HL-60/S4 treated with phorbol 12-myristate 13-acetate at 8.2 ng/mL for 4 days and 3 days (cell line): ENCODE measurements at regions not wholly inside any gene's neighbourhood (a gene's known extent, or its start where the extent isn't known, plus 50 kb on each side); places are given as distances from the start of the nearest gene placed in this dataset.

Experiments
- in situ Hi-C: fragments of 300-500 bp; cut with MboI; formaldehyde crosslinking; loops from 2 replicates; pipeline ENCODE4 v1.15.0; 2022; ENCODE audit warnings: low sequenced_read_pairs

- in situ Hi-C loops = no loop called here
These were observed 222.8 kb upstream of the TLE3 start for GRCh38 chr15:70320482-70320881.

DNA sequence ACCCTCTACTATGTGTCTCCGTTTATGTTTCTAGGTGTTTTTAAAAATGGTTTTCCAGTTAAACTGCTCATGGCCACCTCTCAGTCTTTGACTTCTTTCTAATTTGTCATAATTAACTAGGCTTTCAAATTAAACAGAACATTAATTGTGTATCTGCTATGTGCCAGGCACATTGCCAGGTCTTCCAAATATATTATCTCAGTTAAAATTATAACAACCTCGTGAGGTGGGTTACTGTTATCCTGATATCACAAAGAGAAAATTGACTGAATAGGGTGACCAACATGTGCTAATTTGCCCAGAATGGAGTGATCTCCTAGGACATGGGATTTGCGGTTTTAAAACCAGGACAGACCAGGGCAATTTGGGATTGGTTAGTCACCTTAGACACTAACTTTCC lies 222.4 kb upstream of the TLE3 start:
- in situ Hi-C loops = no loop called here

GRCh38 chr15:70319466-70319865 lies 221.7 kb upstream of the TLE3 start:
- in situ Hi-C loops = no loop called here

DNA sequence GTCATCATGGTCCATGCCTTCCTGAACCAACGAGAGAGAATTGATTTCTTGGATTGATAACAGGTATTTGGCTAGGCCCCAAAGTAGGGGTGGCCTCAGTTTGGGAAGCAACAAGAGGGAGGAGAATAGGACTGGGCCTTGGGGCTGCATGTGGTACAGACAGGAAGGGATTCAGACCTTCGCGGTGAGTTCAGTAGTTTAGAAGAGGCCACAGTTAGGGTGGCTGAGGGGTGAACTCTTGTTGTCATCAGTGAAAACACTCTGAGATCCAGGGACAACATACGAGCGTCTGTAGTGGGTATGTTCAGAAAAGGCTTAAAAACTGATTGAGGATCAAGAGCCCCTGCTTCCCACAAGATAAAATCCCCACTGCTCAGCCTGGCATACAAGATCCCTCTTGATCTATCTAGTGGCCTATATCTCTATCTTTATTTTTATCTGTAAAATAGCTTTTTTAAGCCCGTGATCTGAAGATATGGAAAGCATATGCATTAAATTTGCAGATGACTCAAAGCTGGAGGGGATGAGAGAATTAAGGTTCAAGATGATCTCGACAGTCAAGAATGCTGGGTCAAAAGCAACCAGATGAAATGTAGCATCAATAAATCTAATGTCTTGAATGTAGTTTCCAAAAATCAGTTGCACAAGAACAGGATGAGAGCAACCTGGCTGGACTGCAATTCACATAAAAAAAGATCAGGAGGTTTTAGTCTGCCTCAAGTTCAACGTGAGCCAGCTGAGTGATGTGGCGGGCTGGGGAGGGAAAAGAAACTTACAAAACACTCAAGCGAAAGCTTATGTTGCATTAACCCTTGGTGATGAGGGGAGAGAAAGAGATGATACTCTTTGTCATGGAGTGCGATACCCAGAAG lies 221.1 kb upstream of the TLE3 start:
- in situ Hi-C loops = no loop called here

GRCh38 chr15:70316059-70316600 lies 218.4 kb upstream of the TLE3 start:
- in situ Hi-C loops = no loop called here

DNA sequence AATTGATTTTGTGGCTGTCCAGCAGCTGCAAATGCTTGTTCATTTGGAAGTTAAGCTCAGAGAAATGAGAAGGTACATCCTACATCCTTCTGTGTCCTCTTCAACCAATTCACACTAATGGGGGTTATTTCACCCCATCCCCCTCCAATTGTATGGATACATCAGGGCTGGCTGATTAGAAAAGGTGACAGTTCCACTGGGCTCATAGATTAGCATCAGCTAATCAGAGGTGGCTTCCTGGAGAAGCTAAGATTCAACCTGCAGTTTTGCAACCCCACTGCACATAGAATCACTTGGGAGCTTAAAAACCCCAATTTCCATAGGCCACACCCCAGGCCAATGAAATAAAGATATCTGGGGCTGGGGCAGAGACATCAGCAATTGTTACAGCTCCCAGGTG lies 217.7 kb upstream of the TLE3 start:
- in situ Hi-C loops = no loop called here

DNA sequence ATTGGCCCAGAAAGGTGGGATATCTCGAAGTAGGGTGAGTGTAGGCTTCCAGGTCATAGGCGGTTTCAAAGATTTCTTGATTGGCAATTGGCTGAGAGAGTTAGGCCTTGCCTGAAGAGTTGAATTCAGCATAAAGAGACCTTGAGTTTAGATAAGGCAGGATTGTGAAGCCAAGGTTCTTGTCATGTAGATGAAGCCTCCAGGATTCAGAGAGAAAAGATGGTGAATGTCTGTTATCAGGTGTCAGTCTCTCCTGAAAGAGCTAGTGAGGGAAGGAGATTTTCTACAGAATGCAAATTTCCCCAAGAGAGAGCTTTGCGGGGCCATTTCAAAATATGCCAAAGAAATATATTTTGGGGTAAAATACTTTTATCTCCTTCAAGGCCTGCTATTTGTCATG lies 217.0 kb upstream of the TLE3 start:
- in situ Hi-C loops = no loop called here

DNA sequence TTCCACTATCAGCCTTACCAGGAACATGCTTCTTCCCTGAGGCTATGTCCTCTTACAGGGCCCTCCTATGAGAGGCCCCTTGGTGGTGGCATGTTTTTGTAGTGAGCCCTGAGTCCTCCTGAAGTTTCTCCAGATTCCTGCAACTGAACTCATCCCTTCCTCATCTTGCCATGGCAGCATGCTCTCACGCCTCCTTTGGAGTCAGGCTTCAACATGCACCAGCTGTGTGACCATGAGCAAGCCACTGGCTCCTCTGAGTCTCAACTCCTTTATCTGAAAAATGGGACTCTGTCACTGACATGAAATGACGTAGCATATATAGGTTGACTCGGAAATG lies 216.3 kb upstream of the TLE3 start:
- in situ Hi-C loops = no loop called here

DNA sequence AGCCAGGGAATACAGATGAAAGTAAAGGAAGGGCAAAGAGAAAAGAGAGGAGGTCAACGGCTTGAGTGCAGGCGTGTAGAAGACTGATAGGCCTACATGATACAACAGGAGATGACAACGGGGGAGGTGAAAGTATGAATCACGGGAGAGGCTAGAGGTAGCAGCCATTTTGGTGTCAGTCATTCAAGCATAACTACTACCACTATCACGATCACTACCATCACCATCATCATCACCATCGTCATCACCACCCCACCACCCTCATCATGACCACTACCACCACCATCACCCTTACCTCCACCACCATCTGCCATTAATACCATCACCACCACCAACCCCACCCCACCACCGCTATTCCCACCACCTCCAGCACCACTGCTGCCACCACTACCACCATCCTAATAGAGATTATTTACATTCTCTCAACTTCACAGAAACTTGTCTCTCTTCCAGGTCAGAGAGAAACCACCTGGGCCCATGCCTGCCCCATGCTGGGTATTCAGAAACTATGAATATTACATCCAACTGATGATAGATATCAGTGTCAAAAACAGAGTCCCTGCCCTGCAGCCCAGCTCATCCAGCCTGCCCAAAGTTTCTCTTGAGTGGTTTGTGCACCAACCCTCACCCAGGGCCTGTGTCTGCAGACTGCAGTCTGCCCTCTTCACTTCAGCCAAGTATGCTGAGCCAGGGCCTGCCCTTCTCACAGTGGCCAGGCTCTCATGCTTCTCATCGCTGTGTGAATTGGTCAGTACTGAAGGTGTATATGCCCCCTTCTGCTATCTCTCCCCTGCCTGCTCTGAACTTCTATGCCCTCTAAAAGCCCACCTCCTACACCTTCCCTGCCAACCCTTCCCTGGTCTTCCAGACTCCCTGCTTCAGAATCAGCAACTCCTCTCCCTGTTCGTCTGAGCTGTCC lies 215.6 kb upstream of the TLE3 start:
- in situ Hi-C loops = no loop called here

- in situ Hi-C loops = no loop called here
These were observed 214.1 kb upstream of the TLE3 start for GRCh38 chr15:70311821-70312220.

DNA sequence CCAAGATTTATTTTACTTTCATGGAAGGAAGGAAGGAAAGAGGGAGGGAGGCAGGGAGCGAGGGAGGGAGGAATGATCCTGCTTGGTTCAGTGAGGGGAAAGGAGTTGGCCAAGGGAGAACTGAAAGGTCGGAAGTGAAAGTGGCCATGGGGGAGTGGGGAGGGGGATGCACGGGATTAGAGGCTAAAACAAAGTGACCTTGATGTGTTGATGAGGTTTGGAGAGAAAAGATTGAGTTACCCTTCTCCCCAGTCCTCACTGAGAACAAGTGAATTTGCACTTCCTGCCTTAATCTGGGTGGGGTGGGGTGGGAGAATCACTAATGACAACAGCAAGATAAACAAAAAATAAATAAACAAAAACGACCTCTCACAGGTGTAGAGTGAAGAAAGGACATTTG lies 212.0 kb upstream of the TLE3 start:
- in situ Hi-C loops = no loop called here

GRCh38 chr15:70308735-70309434 lies 211.2 kb upstream of the TLE3 start:
- in situ Hi-C loops = no loop called here

- in situ Hi-C loops = no loop called here
These were observed 210.5 kb upstream of the TLE3 start for GRCh38 chr15:70308011-70308734.

DNA sequence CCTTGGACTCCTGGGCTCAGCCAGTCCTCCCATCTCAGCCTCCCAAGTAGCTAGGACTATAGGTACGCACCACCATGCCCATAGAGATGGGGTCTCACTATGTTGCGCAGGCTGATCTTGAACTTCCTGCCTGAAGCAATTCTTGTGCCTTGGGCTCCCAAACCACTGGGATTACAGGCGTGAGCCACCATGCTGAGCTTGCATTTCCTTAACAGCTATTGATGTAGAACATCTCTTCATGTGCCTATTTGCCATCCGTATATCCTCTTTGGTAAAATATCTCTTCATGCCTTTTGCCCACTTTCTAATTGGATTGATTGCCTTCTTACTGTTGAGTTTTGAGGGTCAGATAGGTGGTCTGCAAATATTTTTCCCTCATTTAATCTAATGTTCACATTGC lies 208.9 kb upstream of the TLE3 start:
- in situ Hi-C loops = no loop called here

GRCh38 chr15:70306081-70306480 lies 208.4 kb upstream of the TLE3 start:
- in situ Hi-C loops = no loop called here

DNA sequence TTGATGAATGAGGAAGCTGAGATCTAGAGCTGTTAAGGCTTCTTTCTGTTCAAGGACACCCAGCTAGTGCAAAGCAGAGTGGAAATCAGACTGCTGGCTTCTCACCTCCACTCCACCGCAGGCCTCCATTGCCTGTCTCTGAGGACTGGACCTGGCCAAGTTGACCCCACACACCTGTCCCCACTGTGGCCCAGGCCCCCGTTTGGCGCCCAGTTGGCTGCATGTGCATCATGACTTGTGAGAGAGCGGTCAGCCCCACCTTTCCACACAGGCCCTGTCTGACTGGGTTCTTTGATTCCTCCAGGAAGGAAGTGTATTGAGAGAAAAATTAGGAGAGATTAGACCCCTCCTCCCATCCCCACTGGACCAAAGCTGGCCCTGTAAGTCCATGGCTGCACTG lies 206.3 kb upstream of the TLE3 start:
- in situ Hi-C loops = no loop called here

DNA sequence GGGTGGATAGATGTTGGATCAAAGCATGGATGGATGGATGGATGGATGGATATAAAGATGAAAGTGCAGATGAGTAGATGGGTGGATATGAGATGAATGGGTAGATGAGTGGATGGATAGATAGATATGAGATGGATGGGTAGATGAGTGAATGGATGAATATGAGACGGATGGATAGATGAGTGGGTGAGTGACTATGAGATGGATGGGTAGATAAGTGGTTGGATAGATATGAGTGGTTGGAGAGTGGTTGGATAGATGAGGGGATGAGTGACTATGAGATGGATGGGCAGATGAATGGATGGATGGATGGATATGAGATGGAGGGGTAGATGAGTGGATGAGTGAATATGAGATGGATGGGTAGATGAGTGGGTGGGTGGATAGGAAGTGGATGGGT lies 204.6 kb upstream of the TLE3 start:
- in situ Hi-C loops = no loop called here

GRCh38 chr15:70301396-70301795 lies 203.7 kb upstream of the TLE3 start:
- in situ Hi-C loops = no loop called here

DNA sequence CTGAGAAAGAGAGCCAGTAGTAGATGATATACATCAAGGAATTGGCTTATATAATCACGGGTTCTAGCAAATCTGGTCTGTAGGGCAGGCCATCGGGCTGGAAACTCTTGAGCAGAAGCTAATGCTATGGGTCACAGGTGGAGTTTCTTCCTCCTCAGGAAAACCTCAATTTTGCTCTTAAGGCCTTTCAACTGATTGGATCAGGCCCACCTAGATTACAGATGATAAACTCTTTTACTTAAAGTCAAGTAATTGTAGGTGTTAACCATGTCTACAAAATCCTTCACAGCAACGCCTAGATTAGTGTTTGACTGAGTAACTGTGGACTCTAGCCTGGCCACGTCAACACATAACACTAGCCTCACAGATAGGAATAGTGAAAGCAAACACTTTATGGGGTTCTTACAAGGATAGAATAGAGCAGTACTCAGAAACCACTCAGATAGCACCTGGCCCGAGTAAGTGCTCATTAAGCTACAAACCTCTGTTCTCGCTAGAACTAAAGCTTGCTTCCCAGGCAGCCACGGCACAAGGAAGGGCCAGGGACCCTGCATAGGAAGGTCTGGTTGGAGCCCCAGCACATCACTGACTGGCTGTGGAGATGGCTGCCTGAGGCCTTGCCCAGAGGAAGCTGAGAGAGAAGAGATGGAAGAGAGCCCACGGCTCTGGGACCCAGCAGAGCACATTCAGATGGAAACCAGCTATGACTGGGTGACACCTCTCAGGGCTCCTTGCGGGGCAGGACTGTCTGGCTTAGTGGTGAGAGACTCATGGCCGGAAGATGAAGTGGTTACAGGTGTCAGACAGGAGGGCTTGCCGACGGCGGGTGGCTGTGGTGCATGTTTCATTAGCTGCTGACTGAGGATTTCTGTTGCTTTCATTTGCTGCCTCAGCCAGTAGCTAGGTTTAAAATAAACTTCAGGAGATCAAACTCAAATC lies 202.5 kb upstream of the TLE3 start:
- in situ Hi-C loops = no loop called here
